GM18873 (cell line): ENCODE measurements at regions not wholly inside any gene's neighbourhood (a gene's known extent, or its start where the extent isn't known, plus 50 kb on each side); places are given as distances from the start of the nearest gene placed in this dataset.

Experiments
- ATAC-seq: cut with Tn5 transposase; IDR thresholded peaks from one replicate; pipeline ENCODE4 v1.9.1; 2021; ENCODE audit warnings: mild to moderate bottlenecking, moderate library complexity, moderate number of reproducible peaks; ENCODE audit not compliant: unreplicated experiment, low FRiP score

- no peak for ATAC-seq
Measured at GRCh38 chr3:176799675-176800074, 397.6 kb downstream of the TBL1XR1 start.

GRCh38 chr3:176798680-176799079, 398.6 kb downstream of the TBL1XR1 start:
- no peak for ATAC-seq

DNA sequence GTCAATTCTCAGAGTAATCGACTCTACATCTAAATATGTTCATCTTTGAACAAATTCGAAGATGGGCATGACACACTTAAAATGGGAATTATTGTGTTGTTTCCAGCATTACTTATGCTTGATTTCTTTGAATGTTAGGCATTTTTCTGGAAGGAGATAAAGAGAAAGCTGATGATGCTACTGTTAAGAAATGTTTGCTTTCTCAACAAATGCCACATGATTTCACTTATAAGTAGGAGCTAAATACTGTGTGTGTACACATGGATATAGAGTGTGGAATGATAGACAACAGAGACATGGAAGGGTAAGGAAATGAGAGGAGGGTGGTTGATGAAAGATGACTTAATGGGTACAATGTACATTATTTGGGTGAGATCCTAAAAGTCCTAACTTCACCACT, 400.9 kb downstream of the TBL1XR1 start:
- no peak for ATAC-seq

DNA sequence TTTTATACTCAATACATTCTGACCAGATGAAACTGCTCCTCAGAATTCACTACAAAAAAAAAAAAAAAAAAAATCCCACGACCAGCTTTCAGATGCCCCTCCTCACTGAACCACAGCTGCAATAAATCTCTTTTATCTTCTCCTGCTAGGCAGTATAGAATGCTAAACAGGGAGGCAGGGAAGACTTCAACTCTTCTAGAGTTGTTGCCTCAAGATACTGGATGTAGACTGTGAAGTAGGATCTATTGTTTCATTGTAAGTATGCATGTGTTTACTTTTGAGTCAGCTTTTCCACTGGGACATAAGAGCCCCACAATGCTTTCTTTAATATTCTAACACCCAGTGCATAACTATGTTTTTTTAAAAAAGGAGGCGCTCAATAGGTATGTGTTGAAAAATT, 401.4 kb downstream of the TBL1XR1 start:
- ATAC-seq: no peak

GRCh38 chr3:176794406-176794805, 402.9 kb downstream of the TBL1XR1 start:
- no peak for ATAC-seq

DNA sequence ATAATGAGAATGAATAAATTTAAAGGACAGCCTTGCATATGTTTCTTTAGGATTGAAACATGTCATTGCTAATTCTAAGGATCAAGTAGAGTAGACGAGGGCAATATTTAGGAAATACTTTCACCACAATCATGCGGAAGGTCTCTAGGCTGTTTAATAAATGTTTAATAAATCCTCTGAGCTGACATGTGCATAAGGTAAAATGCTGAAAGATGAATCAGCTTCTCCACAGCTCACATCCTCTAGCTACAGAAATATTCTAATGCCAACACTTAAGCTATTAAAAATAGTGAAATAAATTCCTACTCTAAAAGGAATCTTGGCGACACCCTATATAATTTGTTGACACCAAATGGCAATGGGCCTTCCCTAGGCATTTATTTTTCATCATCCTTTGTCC, 407.3 kb downstream of the TBL1XR1 start:
- ATAC-seq: no peak

DNA sequence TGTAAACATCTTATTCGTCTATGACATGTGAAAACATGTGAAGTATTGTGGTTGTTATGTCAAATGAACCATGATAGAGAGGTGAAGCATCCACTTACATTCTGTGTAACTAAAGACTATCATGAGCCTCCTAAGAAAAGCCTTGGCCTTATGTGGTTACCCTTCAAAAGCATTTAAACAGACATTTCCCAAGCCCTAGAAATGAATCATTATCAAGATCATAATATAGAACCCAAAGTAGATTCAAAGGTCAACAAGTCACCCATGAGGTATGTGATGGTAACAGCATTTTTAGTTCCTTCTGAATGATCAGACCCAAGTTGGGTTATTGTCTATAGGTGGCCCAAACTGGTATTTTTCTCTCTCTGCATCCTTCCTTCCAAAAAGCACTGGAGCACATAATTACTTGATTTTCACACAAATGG, 408.0 kb downstream of the TBL1XR1 start:
- no peak for ATAC-seq

DNA sequence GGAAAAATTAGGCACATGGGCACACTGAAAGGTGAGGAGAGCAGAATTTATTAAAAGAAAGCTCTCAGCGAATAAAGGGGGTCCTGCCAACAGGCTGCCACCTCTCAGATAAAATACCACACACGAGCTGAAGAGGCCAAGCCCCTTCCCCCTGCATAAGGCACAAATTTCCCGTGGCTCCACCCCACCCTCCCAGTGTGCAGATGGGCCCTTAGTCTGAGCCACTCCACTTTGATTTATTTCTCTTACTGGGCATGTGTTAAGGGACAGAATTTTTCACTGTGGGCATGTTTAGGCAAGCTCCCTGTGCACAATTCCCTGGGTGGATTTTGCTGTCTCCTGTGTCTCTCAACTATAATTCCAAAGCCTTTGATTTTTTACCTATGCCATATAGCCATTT, 409.8 kb downstream of the TBL1XR1 start:
- ATAC-seq: no peak

GRCh38 chr3:176785171-176785570, 412.1 kb downstream of the TBL1XR1 start:
- ATAC-seq: no peak

DNA sequence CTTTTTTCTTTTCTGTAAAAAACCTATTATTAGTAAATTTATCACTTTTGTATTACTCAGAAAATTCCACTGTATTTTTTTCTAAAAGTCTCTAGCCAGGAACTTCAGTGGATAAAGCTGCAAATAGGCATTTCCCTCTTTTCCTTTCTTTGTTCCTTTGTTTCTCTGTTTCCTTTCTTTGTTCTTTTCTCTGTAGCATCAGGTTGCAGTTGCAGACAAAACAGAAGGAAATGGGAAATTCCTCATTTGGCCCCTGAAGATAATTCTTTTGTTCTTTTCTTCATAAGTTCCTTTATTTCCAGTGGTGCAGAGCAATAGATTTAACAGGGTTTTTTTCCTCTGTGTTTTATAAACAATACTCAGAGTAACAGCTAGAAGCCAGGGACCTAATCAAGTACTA, 416.5 kb downstream of the TBL1XR1 start:
- no peak for ATAC-seq

- ATAC-seq: no peak
Measured at GRCh38 chr3:176776622-176777175, 420.6 kb downstream of the TBL1XR1 start.

GRCh38 chr3:176769547-176770190, 427.6 kb downstream of the TBL1XR1 start:
- no peak for ATAC-seq

DNA sequence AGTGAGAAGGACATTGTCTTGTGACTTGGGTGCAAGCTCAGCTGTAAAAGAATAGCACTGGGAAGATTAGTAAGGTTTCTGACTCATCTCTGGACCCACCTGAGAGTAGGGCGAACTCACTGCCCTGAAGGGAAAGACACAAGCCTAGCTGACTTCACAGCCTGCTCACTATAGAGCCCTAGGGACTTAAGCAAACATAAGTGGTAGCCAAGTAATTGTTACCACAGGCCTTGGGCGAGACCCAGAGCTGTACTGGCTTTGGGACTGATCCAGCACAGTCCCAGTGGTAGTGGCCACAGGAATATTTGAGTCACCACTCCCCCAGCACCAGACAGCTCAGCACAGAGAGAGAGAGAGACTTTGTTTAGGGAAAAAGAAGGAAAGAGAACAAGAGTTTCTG, 429.9 kb downstream of the TBL1XR1 start:
- no peak for ATAC-seq

DNA sequence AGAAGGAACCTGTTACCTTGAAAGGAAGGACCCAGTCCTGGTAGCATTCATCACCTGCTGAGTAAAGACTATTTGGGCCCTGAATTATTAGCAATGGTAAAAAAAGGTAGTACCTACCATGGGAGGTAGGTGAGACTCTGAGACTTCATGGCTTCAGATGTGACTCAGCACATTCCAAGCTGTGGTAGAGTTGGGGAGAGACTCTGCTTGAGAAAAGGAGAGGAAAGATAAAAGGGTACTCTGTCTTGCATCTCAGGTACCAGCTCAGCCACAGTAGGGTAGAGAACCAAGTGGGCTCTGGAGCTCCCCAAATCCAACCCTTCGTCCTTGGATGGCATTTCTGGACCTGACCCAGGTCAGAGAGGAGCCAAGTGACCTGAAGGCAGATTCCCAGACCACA, 430.4 kb downstream of the TBL1XR1 start:
- no peak for ATAC-seq

- no peak for ATAC-seq
Measured at GRCh38 chr3:176765382-176765900, 431.8 kb downstream of the TBL1XR1 start.

- ATAC-seq: no peak
Measured at GRCh38 chr3:176759815-176760506, 437.3 kb downstream of the TBL1XR1 start.

- no peak for ATAC-seq
Measured at GRCh38 chr3:176757429-176757828, 439.9 kb downstream of the TBL1XR1 start.

DNA sequence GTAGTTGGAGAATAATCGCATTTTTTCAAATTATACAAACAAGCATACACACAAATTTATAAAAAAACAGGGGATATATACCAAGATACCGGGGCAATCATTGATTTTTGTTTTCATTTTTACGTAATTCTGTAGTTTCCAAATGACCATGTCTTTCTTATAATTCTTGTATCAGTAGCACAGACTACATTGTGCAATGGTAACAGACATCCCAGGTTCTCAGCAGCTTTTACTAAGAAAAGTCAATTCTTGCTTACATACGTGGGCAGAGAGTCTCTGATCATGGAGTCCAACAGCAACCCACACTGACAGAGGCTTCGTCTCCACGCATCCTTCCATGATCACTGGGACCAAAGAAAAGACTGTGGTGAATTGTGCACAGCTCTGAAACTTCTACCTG, 441.3 kb downstream of the TBL1XR1 start:
- no peak for ATAC-seq

- no peak for ATAC-seq
Measured at GRCh38 chr3:176755552-176755951, 441.7 kb downstream of the TBL1XR1 start.

DNA sequence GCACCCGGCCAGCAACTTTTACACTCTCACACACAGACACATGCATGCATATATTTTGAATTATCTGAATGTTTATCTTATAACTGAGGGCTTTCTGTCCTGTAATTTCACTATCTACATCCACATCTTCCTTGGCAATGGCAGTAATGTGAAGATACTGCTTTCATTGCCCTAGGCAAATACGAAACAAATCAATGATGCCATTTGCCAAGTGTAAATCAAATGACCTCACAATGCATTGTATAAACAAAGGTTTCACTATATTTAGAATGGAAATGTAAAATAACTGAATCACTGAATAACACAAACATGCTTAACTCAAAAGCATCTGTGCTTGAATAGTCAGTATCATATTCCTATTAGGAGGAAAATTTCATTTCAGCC, 455.6 kb downstream of the TBL1XR1 start:
- ATAC-seq: no peak

GRCh38 chr3:176740906-176741663, 456.2 kb downstream of the TBL1XR1 start:
- ATAC-seq: no peak
